CD4-positive, alpha-beta memory T cell (primary cell): ENCODE measurements at regions not wholly inside any gene's neighbourhood (a gene's known extent, or its start where the extent isn't known, plus 50 kb on each side); places are given as distances from the start of the nearest gene placed in this dataset.
"Not testable (repeated sequence)": the region's sequence is repeated elsewhere in the genome, so short reads cannot be mapped to it uniquely, and the experiment has no call there.

Experiments used
- CTCF ChIA-PET: fragments of 350-600 bp; sonication (Branson Sonifier 250); formaldehyde crosslinking; loops from one replicate; lab custom pipeline; 2021; ENCODE audit warnings: inconsistent platforms; ENCODE audit not compliant: partially characterized antibody; lab: Charles Lee
- POLR2A ChIA-PET: fragments of 350-600 bp; sonication (Branson Sonifier 250); formaldehyde crosslinking; loops from one replicate; lab custom pipeline; 2021; ENCODE audit not compliant: partially characterized antibody; lab: Charles Lee
- DNase-seq, 5 donors: peaks; one replicate each; pipeline versions ENCODE4 v3.0.0 to v3.0.0-alpha.2; 2020 to 2022; ENCODE audit warnings: mixed read lengths in 1 of 5
- H3K27ac ChIP-seq: one replicate; pipeline ENCODE4 v1.7.0; 2013; ENCODE audit warnings: low read depth, low read length
- H3K27me3 ChIP-seq: 2 replicates; pipeline ENCODE4 v1.7.0; 2013; ENCODE audit warnings: mild to moderate bottlenecking, low read length, moderate library complexity; ENCODE audit not compliant: insufficient read depth
- H3K36me3 ChIP-seq: 2 replicates; pipeline ENCODE4 v1.7.0; 2013; ENCODE audit warnings: mild to moderate bottlenecking, low read length, moderate library complexity; ENCODE audit not compliant: insufficient read depth
- H3K4me1 ChIP-seq: 2 replicates; pipeline ENCODE4 v1.7.0; 2013; ENCODE audit warnings: mild to moderate bottlenecking, low read length, moderate library complexity; ENCODE audit not compliant: insufficient read depth
- H3K4me3 ChIP-seq, 2 donors: one replicate each; pipeline ENCODE4 v1.7.0; 2013; ENCODE audit warnings: low read length in 2 of 2, mild to moderate bottlenecking in 1 of 2
- H3K9me3 ChIP-seq, 2 donors: one replicate each; pipeline ENCODE4 v1.7.0; 2013; ENCODE audit warnings: low read length in 2 of 2, control low read depth in 1 of 2; ENCODE audit not compliant: control insufficient read depth in 1 of 2
- H3K27ac Mint-ChIP-seq, 7 donors: one replicate each; pipeline ENCODE4 v1.8.0; 2020 to 2021; ENCODE audit warnings: mixed read lengths in 7 of 7, mild to moderate bottlenecking in 6 of 7, inconsistent platforms in 3 of 7, moderate library complexity in 3 of 7
- H3K27me3 Mint-ChIP-seq, 2 donors: one replicate each; pipeline ENCODE4 v1.8.0; 2020 to 2021; ENCODE audit warnings: mixed read lengths in 2 of 2
- H3K36me3 Mint-ChIP-seq, 2 donors: one replicate each; pipeline ENCODE4 v1.8.0; 2020 to 2021; ENCODE audit warnings: mixed read lengths in 2 of 2, inconsistent platforms in 1 of 2, mild to moderate bottlenecking in 1 of 2
- H3K4me1 Mint-ChIP-seq, 4 donors: one replicate each; pipeline ENCODE4 v1.8.0; 2020 to 2021; ENCODE audit warnings: mixed read lengths in 4 of 4, mild to moderate bottlenecking in 1 of 4
- H3K4me3 Mint-ChIP-seq, 8 donors: one replicate each; pipeline ENCODE4 v1.8.0; 2020 to 2021; ENCODE audit warnings: mixed read lengths in 8 of 8, mild to moderate bottlenecking in 7 of 8, moderate library complexity in 6 of 8, inconsistent platforms in 3 of 8
- H3K9me3 Mint-ChIP-seq, 8 donors: one replicate each; pipeline ENCODE4 v1.8.0; 2020 to 2021; ENCODE audit warnings: mixed read lengths in 8 of 8, mild to moderate bottlenecking in 5 of 8, inconsistent platforms in 3 of 8, moderate library complexity in 1 of 8
- intact Hi-C: fragments of 100-400 bp; cut with micrococcal nuclease; formaldehyde crosslinking; loops from one replicate; pipeline ENCODE4 v1.15.1; 2023

DNA sequence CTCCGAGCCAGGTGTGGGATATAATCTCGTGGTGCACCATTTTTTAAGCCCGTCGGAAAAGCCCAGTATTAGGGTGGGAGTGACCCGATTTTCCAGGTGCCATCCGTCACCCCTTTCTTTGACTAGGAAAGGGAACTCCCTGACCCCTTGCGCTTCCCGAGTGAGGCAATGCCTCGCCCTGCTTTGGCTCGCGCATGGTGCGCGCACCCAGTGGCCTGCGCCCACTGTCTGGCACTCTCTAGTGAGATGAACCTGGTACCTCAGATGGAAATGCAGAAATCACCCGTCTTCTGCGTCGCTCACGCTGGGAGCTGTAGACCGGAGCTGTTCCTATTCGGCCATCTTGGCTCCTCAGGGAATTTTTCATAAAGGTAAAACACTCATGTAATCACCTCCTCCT is 63.9 kb downstream of the RWDD3 start:
- H3K4me3 ChIP-seq, H3K36me3 ChIP-seq, H3K27ac ChIP-seq, H3K4me1 ChIP-seq, POLR2A ChIA-PET, H3K9me3 ChIP-seq, H3K27me3 ChIP-seq, DNase-seq, intact Hi-C loops, H3K4me1 Mint-ChIP-seq, CTCF ChIA-PET, H3K36me3 Mint-ChIP-seq, H3K4me3 Mint-ChIP-seq, H3K27ac Mint-ChIP-seq, H3K27me3 Mint-ChIP-seq: not testable (repeated sequence)
- peaks cover 0 to 12% (median 5%) of the 10 kb centered on the region in 8 donors for H3K9me3 Mint-ChIP-seq

DNA sequence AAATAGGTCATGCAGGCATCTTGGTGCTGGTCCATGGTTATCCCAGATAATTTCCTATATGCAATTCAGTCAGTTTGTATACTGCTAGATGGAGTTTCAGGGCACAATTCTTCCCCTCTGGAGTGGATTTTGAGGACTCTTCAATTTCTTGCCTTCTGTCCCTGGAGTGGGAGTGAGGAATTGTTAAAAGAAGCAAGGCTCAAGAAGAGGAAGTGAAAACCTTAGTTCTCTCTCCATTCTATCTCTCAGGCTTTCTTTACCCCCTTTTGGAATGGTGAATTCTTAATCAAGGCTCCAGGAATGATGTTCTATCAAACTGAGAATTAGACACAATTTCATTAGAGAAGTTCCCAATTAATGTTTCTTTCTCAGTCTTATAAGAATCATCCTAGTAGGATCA is 67.1 kb downstream of the RWDD3 start:
- Mint-ChIP-seq H3K4me3 (no peak overlapping the region), H3K27me3 (peaks cover 5 to 6% of the 10 kb centered on the region in 2 donors), H3K4me1 (no peaks in the 10 kb centered on the region), H3K27ac (no peak overlapping the region), H3K36me3 (no peaks in the 10 kb centered on the region), H3K9me3 (peaks cover 0 to 14% (median 5%) of the 10 kb centered on the region in 8 donors)
- H3K9me3 ChIP-seq = no peaks in the 10 kb centered on the region
- ChIA-PET POLR2A (no interaction called here), CTCF (no interaction called here)
- H3K27me3 ChIP-seq = no peaks in the 10 kb centered on the region
- DNase-seq = no peak
- H3K4me1 ChIP-seq = no peaks in the 10 kb centered on the region
- intact Hi-C loops = no loop called here
- no peaks in the 10 kb centered on the region for H3K36me3 ChIP-seq
- H3K4me3 ChIP-seq = no peak overlapping the region
- H3K27ac ChIP-seq = no peak overlapping the region

DNA sequence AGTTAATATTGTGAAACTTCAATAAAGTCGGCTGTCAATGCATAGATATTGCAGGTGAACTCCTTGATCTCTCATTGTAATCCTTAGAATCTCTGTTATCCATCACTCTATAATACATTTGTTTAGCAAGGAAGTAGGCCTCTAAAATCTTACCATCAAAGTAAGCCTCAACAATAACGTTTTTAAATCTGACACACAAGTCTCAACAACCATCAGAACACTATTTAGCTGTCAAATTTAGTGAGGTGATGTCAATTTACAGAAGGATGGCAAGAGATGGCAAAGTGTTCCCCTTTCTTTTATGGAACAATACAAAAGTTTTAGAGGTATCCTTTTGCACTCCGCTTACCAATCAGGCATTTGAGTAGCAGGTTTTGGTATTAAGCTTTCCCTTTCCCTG is 67.6 kb downstream of the RWDD3 start:
- ChIA-PET POLR2A (no interaction called here), CTCF (no interaction called here)
- no peaks in the 10 kb centered on the region for H3K36me3 ChIP-seq
- intact Hi-C loops = no loop called here
- Mint-ChIP-seq H3K4me3 (no peak overlapping the region), H3K9me3 (peaks cover 0 to 14% (median 5%) of the 10 kb centered on the region in 8 donors), H3K27ac (no peak overlapping the region), H3K4me1 (no peaks in the 10 kb centered on the region), H3K36me3 (no peaks in the 10 kb centered on the region), H3K27me3 (peaks cover 5 to 6% of the 10 kb centered on the region in 2 donors)
- no peak overlapping the region for H3K4me3 ChIP-seq
- no peaks in the 10 kb centered on the region for H3K27me3 ChIP-seq
- no peaks in the 10 kb centered on the region for H3K4me1 ChIP-seq
- no peak overlapping the region for H3K27ac ChIP-seq
- no peaks in the 10 kb centered on the region for H3K9me3 ChIP-seq
- no peak for DNase-seq

DNA sequence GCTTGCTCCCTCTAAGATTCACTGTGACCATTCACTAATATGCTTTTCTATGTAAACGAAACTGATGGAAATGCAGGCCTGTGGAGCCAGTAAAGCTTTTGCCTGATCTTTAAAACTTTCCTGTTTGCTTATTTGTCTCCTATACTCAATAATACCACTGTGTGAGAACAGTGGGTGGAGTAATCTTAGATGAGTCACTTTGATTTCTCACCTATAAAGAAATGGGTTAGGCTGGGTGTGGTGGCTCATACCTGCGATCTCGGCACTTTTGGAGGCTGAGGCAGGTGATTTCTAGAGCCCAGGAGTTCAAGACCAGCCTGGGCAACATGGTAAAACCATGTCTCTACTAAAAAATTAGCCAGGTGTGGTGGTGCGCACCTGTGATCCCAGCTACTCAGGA is 70.8 kb downstream of the RWDD3 start:
- intact Hi-C loops = no loop called here
- no peak overlapping the region for H3K27ac ChIP-seq
- peaks cover 8 to 9% of the 10 kb centered on the region in 2 donors for H3K27me3 Mint-ChIP-seq
- no peaks in the 10 kb centered on the region for H3K36me3 ChIP-seq
- DNase-seq = no peak
- H3K4me3 ChIP-seq = no peak overlapping the region
- H3K4me1 Mint-ChIP-seq = no peaks in the 10 kb centered on the region
- no peak overlapping the region for H3K27ac Mint-ChIP-seq
- no peak overlapping the region for H3K4me3 Mint-ChIP-seq
- H3K4me1 ChIP-seq = no peaks in the 10 kb centered on the region
- no peaks in the 10 kb centered on the region for H3K27me3 ChIP-seq
- POLR2A ChIA-PET = no interaction called here
- H3K36me3 Mint-ChIP-seq = no peaks in the 10 kb centered on the region
- no peaks in the 10 kb centered on the region for H3K9me3 ChIP-seq
- peaks cover 0 to 6% (median 1%) of the 10 kb centered on the region in 8 donors for H3K9me3 Mint-ChIP-seq
- CTCF ChIA-PET = no interaction called here

DNA sequence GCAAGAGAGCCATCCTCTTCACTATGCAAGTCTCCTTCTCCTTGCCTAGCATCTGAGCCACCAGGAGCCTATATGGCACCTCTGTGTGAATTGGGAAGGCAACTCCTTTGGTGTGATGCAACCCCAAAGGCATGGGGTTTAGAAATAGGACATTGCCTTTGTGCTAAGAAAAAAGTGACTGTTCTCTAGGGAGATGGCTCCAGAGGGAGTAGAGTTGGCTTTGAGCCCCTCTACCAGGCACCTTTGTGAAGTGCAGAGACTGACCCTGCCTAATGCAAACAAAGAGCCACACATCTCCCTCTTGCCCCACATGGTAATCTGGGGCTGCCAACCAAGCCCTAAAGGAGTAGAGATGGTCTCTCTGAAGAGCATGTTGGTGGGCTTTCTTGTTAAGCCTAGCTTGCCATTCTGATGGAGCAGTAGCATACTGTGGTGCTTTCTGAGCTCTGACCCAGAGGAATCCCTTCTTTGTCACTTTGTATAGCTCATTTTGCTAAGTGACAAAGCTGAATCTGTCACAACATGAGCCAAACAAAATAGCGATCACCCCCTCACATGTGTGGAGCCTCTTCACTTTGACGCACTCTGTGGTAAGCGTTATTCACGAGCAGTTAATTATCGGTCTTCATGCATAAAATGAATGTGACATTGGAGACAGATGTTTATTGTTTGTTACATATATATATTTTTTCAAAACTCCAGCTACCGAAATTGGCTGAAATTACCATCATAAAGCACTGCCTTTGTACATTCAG is 74.4 kb downstream of the RWDD3 start:
- no peaks in the 10 kb centered on the region for H3K9me3 ChIP-seq
- H3K36me3 Mint-ChIP-seq = no peaks in the 10 kb centered on the region
- no peak overlapping the region for H3K27ac Mint-ChIP-seq
- no peaks in the 10 kb centered on the region for H3K36me3 ChIP-seq
- no peaks in the 10 kb centered on the region for H3K4me1 ChIP-seq
- H3K27me3 ChIP-seq = no peaks in the 10 kb centered on the region
- no peak overlapping the region for H3K27ac ChIP-seq
- H3K4me1 Mint-ChIP-seq = peaks cover 0 to 2% (median 0%) of the 10 kb centered on the region in 4 donors
- peaks cover 9 to 11% of the 10 kb centered on the region in 2 donors for H3K27me3 Mint-ChIP-seq
- H3K4me3 ChIP-seq = no peak overlapping the region
- POLR2A ChIA-PET = no interaction called here
- CTCF ChIA-PET = no interaction called here
- H3K9me3 Mint-ChIP-seq = peaks cover 0 to 3% (median 0%) of the 10 kb centered on the region in 8 donors
- DNase-seq = no peak
- no peak overlapping the region for H3K4me3 Mint-ChIP-seq
- intact Hi-C loops = no loop called here

GRCh38 chr1:95309031-95309471 is 75.0 kb downstream of the RWDD3 start:
- no peak overlapping the region for H3K27ac Mint-ChIP-seq
- no peak overlapping the region for H3K4me3 Mint-ChIP-seq
- Histone ChIP-seq H3K27ac (no peak overlapping the region), H3K4me3 (no peak overlapping the region), H3K36me3 (no peaks in the 10 kb centered on the region), H3K9me3 (no peaks in the 10 kb centered on the region), H3K27me3 (no peaks in the 10 kb centered on the region), H3K4me1 (no peaks in the 10 kb centered on the region)
- no peak for DNase-seq
- peaks cover 0 to 2% (median 0%) of the 10 kb centered on the region in 8 donors for H3K9me3 Mint-ChIP-seq
- ChIA-PET POLR2A (no interaction called here), CTCF (no interaction called here)
- intact Hi-C loops = no loop called here
- peaks cover 0 to 2% (median 0%) of the 10 kb centered on the region in 4 donors for H3K4me1 Mint-ChIP-seq
- H3K27me3 Mint-ChIP-seq = peaks cover 7 to 8% of the 10 kb centered on the region in 2 donors
- H3K36me3 Mint-ChIP-seq = no peaks in the 10 kb centered on the region

DNA sequence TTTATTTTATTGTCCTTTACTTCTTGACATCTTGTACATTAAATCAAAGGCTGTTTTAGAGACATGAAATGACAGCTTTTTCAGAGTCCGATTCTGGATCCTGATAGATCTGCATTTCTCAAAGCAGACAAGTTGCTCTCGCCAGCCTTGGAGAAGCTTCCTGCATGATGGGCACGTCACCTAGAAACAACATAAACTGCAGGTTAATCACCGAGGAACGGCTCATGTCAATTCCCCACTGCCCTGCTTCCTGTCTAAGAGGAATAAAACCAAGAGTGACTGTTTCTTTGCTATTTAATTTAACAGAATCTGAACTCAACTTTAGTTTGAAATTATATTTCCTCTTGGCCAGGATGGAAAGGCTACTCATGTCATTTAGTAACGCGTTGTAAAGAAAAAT is 77.0 kb downstream of the RWDD3 start:
- peaks cover 5 to 7% of the 10 kb centered on the region in 2 donors for H3K27me3 Mint-ChIP-seq
- H3K4me3 ChIP-seq = no peak overlapping the region
- H3K4me1 Mint-ChIP-seq = peaks cover 0 to 2% (median 0%) of the 10 kb centered on the region in 4 donors
- no peaks in the 10 kb centered on the region for H3K4me1 ChIP-seq
- DNase-seq = no peak
- H3K9me3 Mint-ChIP-seq = no peaks in the 10 kb centered on the region
- H3K27ac Mint-ChIP-seq = no peak overlapping the region
- no peaks in the 10 kb centered on the region for H3K36me3 ChIP-seq
- no peaks in the 10 kb centered on the region for H3K9me3 ChIP-seq
- no peaks in the 10 kb centered on the region for H3K36me3 Mint-ChIP-seq
- H3K4me3 Mint-ChIP-seq = no peak overlapping the region
- POLR2A ChIA-PET = no interaction called here
- H3K27ac ChIP-seq = no peak overlapping the region
- no peaks in the 10 kb centered on the region for H3K27me3 ChIP-seq
- intact Hi-C loops = no loop called here
- CTCF ChIA-PET = no interaction called here
